8988T (cell line): ENCODE measurements at regions not wholly inside any gene's neighbourhood (a gene's known extent, or its start where the extent isn't known, plus 50 kb on each side); places are given as distances from the start of the nearest gene placed in this dataset.
"Not testable (repeated sequence)": the region's sequence is repeated elsewhere in the genome, so short reads cannot be mapped to it uniquely, and the experiment has no call there.

Experiments used
- DNase-seq: peaks from one replicate; pipeline ENCODE4 v3.0.0; 2011

DNA sequence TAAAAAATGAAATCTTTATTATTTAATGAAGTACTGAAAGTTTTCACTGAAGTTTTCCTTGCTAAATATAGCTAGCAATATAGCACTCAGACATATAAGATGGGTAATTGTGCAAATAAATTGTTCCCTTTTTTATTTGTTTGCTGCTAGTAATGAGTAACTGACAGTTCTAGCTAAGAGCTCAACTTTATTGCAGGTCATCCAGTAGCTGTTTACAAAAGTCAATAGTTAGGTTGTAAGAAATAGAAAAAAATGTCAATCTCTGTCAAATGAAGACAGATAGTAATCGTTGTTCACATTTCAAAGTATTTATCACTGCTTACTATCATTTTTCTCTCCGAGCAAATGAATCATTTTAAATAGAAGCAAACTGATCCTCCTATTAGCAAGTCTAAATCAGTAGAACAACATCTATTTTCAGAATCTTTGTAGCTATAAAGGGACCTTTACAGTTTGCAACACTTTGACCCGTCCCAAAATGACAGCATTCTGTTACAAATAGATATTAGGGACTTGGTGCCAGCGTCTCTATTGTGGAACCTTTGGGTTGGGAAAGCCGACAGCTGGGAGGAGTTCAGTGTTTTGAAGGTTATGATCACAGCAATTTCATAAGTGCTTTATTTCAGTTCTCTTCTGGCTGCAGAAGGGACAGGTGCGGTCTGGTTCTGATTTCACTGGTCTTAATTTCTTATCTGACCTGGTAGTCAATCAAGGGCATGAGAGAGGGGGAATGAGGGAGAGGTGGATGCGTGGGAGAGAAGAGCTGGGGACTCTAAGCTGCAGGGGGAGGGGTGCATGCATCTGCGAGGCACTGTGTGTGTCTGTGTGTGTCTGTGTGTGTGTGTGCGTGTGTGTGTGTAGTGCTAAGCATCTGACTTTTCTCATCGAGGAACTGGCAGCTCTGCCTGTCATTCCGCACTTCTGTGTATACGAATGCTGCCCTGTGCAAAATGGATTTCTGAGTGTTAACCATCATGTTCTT lies 227.9 kb upstream of the PITX2 start:
- DNase-seq, result no peak

DNA sequence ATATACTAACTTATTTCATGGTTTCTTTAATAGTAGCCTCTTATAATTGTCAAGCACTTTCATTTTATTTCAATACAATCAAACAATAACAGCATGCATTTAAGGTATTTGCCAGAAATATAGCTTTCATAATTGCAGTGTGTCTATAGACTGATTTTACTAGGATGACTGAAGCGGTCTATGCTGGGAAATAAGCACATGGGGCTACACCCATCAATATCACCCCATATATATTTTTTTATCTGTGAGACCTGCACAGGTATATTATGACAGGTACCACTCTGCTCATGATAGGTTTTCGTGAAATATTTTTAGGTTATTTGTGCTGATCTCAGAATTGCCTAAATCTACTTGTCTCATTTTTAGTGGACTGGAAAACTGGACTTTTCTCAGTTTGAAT lies 229.1 kb upstream of the PITX2 start:
- DNase-seq, result no peak

DNA sequence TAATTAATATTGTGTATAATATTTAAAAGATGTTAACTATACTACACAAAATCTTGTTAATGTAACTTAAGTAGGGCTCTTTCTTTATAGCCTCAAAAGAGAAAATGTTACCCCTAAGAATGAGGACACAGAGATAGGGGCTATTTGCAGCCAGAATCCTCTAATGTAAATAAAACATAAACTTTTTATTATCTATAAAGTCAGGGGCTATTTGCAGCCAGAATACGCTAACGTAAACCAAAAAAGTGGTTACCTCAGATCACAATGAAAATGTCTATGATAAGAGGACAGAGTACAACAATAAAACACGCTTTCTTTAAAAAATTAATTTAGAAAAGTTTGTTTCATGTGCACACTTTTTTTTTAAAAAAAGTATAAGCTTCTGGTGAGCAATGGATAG lies 229.9 kb upstream of the PITX2 start:
- no peak for DNase-seq

DNA sequence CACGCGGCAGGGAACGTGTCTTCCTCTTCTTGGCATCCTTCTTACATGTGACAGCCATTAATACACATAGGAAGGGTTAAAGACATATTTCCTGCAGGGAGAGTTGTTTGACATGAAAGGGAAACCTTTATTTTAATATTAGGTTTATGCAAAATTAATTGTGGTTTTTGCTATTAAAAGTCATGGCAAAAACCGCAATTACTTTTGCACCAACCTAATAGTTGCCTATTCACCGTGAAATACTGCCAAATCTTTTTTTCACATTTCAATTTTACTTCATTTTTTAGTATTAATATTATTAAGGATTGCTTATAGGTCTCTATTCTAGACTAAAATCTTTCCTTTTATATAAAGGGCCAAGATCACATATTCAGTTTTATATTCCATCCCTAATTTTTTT lies 230.4 kb upstream of the PITX2 start:
- DNase-seq, result no peak

DNA sequence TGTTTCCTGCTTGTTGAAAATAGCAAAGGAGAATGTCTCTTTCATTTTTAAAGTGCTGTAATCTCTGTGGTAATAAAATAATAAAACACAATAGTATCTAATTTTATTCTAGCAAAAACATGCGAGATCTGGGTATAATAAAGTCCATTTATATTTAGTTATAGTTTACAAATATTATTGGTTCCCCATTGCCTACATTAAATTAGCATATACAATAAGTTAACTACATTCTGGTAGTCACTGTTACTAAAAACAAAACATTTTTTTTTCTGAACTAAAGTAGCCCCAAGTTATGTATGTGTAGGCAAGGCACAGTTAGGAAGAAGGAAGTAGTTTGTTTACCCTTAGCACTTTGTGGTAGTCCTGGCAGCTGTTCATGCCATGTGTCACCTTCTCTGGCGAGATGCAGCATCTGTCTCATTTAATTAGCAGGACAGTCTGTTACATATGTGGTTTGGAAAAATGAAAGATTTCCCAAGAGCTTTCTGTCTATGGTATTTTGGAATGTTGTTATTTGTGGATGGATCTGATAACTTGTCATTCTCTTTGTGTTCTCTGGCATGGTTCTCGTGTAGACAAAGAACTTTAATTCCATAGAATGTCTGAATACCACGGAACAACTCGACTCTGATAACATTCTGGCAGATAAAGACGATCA lies 231.3 kb upstream of the PITX2 start:
- DNase-seq, result no peak

DNA sequence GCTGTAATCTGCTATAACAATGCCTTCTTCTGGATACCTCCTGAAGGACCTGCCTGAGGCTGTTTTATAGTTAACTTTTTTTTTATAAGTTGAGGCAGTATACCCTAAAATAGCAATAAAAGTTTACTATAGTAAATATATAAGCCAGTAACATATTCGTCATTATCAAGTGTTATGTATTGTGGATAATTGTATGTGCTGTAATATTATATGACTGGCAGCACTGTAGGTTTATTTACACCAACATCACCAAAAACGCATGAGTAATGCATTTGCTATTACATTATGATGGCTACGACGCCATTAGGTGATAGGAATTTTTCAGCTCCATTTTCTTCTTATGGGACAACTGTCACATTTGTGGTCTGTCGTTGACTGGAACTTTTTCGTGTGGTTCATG lies 237.2 kb upstream of the PITX2 start:
- no peak for DNase-seq

DNA sequence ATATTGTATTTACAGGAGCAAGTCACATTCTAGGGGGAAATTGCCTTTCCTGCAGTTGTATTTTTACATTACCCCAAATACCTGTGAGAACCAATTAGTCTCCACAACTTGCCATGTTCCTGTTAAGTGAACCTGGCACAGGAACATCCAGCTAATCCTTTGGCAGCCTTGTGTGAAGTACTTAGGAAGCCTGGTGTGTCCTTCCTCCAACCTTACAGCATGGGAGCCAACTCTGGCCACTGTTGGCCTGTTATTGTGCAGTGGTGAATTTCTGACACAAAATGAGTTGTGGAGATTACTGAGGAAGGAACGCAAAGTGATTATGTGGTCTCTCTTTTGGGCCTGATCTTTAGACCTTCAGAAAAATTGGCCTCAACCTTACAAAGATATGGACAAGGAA lies 238.0 kb upstream of the PITX2 start:
- DNase-seq, result no peak

DNA sequence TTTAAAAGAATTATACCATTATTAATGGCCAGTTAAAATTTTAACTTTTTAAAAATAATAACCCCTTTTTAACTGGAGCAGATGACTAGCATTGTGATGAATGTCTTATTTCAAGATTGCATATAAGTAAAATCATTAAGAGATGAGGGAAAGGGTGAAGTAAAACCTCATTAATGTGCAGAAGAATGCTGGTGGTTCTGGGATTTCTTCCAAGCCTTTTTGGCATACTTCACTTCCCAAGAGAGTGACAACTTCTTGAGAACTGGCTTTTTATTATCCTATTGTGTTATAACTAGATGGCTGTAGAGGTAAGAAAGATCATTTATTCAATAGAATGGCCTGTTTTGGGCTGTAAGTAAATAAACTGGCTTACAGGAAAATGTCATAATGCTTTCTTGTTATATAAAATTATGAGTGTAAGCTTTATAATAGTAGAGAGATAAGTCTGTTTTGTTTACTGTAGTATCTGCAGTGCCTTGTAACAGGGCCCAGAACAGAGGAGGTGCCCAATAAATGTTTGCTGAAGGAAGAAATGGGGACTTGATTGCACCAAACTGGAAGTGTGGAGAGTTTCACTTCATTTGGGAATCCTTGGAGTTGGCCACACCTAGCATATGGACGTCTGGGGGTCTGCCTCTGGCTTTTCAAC lies 242.9 kb upstream of the PITX2 start:
- DNase-seq, result no peak

DNA sequence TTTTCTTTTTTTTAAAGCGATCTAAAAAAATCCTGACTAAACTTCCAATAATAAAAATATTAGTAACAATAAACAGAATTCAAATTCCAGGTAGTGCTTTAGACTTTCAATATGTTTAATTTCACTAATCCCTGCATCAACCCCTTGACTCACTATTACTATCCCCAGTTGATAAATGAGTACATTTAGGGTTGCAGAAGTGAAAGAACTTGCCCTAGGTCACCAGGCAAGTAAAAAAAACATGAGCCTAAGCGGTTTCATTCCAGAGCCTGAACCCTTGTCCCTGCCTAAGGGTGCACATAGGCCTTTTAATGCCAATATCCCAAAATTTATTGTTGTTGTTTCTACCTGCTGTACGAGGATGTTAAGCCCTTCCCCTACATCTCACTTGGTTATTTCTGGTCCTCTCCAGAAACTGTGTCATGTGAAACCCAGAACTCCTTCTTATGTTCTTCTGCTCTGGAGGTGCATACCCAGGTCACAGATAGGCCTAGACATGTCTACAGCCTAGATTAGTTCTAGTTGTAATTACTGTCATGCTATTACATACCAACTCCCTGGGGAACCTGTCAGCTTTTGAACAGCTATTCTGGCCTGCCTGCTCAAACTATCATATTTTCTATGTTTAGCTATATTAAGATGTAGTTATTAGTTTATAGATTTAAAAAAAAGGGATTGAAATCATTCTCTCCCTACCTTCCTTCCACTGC lies 244.5 kb upstream of the PITX2 start:
- no peak for DNase-seq

DNA sequence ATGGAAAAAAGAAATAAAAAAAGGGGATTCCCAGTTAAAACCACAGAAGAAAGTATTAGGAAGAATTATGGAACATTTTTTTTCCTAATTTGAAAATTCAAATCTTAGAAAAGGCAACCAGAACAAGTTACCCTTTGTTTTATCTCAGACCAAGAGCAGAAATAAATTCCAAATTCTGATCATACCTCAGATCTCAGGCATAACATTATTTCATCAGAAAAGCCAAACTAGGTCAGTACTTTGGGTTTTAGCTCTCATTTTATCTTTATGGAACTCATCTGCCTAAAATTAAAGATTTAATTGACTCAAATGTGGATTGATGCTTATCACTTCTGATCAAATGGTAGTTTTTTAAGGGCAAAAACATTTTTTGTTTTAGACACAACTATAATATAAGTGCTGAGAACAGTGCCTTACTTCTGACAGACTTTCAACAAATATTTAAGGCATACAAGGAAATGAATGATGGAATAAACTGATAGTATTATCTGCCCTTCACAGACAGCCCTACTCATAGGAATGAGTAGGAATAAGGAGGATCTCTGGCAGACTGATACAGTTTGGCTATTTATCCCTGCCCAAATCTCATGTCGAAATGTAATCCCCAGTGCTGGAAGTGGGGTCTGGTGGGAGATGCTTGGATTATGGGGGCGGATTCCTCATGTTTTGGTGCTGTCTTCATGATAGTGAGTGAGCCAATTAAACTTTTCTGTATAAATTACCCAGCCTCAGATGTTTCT lies 245.3 kb upstream of the PITX2 start:
- DNase-seq, result no peak

DNA sequence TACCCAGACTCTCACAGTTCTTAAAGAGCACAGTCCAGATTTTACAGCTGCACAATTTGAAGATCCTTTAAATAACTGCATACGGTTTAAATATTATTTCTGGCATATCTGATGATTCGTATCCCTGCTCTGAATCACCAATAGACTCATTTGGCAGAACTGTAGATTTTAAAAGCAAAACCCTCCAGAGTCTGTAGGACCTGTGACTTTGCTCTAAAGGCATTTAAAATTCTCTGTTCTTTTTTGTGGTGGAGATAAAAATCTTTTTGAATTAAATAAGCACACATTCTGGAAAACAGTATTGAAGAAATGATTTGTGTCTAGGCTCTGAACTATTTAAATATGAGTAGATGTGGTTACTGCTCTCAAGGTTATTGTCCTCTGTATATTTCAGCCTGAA lies 246.2 kb upstream of the PITX2 start:
- DNase-seq, result no peak

DNA sequence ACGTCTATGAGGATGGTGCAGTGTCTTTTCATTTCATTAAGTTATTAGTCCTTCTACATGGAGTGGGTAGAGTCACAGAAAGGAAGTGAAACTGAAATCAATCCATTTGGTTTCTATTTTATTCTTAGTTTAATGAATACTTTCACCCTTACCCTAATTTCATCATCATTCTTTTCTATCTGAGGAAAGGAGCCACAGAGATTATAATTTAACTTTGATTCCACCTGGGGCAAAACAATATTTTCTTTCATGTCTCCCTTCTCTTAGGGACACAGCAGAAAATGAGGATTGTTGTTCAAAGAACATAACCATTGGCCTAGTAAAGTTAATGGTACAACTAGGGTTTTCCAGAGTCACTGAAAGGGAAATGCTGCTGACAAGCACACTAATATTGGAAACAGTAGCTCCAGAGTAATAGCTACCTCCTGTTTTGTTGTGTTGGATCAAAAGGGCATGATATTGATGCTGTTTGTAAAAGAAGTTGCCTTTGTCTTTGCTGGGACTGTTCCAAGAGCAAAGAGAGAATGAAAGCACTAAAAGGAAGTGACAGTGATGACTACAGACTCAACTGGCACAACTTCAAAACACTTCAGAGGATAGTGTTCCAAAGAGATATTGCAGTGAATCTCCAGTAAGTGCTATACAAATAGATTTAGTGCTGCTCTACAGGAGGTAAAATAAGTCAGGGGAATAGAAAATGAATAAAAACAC lies 247.1 kb upstream of the PITX2 start:
- no peak for DNase-seq

DNA sequence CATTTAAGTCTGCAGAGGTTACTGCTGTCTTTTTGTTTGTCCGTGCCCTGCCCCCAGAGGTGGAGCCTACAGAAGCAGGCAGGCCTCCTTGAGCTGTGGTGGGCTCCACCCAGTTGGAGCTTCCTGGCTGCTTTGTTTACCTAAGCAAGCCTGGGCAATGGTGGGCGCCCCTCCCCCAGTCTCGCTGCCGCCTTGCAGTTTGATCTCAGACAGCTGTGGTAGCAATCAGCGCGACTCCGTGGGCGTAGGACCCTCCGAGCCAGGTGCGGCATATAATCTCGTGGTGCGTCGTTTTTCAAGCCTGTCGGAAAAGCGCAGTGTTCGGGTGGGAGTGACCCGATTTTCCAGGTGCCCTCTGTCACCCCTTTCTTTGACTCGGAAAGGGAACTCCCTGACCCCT lies 253.3 kb upstream of the PITX2 start:
- not testable (repeated sequence) for DNase-seq

DNA sequence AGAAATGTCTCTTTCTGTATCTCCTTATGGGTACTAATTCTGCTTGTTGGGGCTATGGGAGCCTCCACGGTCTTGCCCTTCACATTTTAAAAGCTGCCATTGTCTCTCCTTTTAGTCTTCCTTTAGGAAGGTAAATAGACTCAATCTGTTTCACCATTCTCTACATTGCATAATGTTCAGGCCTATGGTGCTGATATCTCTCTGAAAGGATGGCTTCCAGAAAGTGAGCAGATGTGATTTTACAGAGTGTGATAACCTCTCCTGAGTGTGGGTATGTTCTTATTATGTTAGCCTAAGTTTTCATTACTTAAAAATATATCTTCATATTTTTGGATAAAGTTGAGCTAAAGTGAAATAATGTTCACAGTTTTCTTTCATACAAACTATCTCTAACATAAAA lies 254.0 kb upstream of the PITX2 start:
- no peak for DNase-seq

DNA sequence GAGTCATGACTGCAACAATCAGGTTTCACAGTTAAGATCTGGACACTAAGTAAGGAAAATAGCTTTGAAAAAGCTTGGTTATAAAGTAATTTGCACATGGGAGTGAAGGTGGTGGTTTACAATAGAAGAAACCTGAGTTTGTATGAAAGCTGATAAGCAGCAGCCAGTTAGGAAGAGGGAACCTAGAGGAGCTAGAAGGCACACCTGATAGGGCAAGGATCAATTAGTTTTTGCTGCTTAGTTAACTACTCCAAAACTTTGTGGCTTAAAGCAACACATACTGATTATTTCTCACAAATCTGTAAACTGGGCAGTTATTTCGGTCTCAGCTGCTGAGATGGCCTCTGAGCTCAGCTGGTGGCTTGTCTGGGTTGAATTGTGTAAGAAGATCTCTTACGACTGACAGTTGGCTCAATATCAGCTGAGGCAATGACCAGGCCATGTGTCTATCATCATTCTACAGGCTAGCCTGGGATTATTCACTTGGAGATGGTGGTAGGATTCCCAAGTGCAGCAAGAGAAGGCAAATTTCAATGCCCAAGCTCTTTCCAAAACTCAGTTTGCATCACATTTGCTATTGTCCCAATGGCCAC lies 255.0 kb upstream of the PITX2 start:
- no peak for DNase-seq

DNA sequence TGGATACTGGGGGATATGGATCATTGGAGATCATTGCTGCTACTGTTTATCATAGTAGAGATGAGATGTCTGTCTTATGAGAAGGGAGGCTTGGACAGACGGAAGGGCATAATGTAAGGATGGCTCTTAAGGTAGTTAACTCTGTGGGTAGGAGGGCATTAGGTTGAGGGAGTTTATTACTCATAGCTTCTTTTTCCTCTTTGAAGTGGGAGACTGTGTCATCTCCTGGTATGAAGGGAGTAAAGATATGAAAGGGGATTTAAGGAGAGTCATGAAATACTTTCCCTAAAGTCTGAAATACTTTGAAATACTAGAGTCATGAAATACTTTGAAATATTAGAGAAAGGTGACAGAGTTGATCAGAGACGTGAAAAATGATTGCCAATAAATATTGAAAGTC lies 255.5 kb upstream of the PITX2 start:
- no peak for DNase-seq

DNA sequence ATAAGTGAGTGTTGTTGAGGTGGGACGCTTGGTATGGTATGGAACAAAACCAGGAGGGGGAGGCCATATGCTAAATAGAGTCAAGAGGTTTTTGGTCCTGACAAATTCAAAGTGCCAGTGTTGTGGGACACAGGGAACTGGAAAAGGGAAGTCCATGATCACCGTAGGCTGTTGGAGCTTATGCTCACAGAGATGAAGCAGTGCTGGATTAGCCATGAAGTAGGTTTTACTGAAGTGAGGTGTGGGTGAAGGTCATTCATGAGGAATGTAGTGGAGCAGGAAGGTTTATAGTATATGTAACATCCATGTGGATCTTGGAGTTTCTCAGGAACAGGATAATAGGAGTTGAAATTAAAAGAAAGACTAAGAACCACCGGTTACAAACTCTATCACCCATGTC lies 256.1 kb upstream of the PITX2 start:
- DNase-seq, result no peak

DNA sequence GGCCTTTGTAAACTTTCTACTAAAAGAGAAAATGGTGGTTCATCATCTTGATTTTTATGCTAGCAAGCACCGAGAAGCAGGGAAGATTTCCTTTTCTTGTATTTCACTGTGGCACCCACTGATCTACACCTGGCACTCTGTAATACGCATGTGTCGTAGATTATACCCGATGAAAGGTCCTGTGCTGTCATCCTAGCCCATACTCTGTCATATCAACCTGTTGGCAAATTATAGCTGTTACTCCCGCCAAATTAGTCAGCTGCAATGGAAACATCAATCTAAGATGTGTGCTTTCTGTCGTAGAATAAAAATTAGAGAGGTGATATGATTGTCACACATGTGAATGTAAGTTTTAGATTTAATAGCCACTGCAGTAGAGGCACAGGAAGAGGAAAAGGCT lies 263.4 kb upstream of the PITX2 start:
- DNase-seq, result no peak

DNA sequence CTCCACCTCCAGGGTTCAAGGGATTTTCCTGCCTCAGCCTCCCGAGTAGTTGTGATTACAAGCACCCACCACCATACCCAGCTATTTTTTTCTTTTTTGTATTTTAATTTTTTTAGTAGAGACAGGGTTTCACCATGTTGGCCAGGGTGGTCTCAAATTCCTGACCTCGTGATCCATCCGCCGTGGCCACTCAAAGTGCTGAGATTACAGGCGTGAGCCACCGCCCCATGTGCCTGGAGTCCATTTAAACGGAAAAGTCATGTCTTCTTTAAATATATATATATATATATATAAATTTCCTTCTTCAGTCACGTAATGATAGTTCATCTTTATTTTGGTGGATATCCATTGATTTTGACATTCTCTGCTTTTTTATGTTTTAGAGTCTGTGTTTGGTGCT lies 264.0 kb upstream of the PITX2 start:
- DNase-seq, result no peak

DNA sequence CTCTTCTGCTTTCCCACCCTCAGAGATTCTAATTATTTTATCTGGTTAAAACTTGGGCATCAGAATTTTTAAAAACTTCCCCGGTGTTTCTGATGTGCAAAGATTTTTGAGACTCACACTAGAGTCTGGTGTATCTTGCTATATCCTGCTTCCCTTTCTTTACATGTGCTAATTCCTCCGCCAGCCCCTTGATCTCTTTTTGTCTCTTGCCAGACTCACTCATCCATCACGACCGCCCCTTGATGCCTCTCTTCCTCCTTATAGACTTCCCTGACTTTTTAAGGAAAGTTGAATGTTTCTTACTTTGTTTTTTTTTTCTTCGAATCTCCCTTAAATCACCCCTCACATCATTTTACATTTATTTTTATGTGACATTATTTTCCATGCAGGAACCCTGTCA lies 274.9 kb upstream of the PITX2 start:
- no peak for DNase-seq

DNA sequence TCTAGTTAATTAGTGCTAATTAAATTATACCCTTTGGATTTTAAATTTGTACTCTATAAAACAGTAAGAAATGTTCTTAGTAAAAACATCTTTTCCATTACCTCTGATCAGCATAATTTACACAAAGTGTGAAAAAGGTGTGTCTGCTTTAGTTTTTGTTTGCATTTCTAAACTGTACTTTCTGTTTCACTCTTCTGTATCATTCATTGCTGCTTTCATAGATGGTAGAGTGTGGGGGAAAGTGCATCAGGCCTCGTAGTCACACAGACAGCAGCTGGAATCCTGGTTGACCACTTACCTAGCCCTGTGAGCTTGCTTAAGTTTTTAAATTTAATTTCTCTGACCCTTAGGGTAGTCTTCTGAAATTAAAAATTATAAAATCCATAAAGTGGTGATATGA lies 275.4 kb upstream of the PITX2 start:
- DNase-seq, result no peak
